K562 (cell line): ENCODE measurements at regions not wholly inside any gene's neighbourhood (a gene's known extent, or its start where the extent isn't known, plus 50 kb on each side); places are given as distances from the start of the nearest gene placed in this dataset.

ENCODE experiments used
- ATAC-seq: fragments of 200-7000 bp; cut with Tn5 transposase; 3 replicates; pipeline ENCODE4 v1.9.1; 2020; ENCODE audit warnings: moderate library complexity
- BruUV-seq: library from RNA; stranded (reverse); fragments of 400-500 nt; replicated peaks from 2 replicates; lab custom pipeline; 2021; lab: Mats Ljungman, UMichigan
- CTCF ChIA-PET: fragments of 300-600 bp; formaldehyde crosslinking; extraction: SDS; loops from one replicate; lab custom pipeline; 2021; ENCODE audit warnings: low intra/inter-chr PET ratio; lab: Yijun Ruan, JAX
- POLR2A ChIA-PET: fragments of 300-600, 350-650 bp; sonication (Branson Sonifier 250); formaldehyde crosslinking; extraction: SDS; loops from one replicate; lab custom pipeline; 2021; ENCODE audit warnings: antibody characterized with exemption, inconsistent platforms; lab: Yijun Ruan, JAX
- DNase-seq, 4 experiments: peaks; one replicate each; pipeline versions ENCODE4 v3.0.0 to v3.0.0-alpha.2; 2011 to 2018; ENCODE audit warnings: low spot score in 3 of 4, mixed read lengths in 3 of 4; ENCODE audit errors: extremely low read depth in 1 of 4
- FAIRE-seq: peaks from 2 replicates; lab custom pipeline; 2011; peaks lifted over from hg19 to GRCh38; lab: Jason Lieb, UNC
- H2AFZ ChIP-seq: 2 replicates; pipeline ENCODE4 v1.6.0; 2011; ENCODE audit warnings: low read depth, low read length, control low read depth, inconsistent platforms
- H3K27ac ChIP-seq: fragments of 200-600 bp; 3 replicates; pipeline ENCODE4 v1.8.0; 2011; ENCODE audit warnings: low read depth, mild to moderate bottlenecking, control low read depth, inconsistent platforms, low read length, moderate library complexity, mixed read lengths; ENCODE audit errors: extremely low read depth
- H3K27me3 ChIP-seq, 2 experiments: fragments of 300-600 bp in 1 of 2; 2 replicates in 1 of 2; 3 replicates in 1 of 2; pipeline versions ENCODE4 v1.6.0 to v1.8.0; 2011; ENCODE audit warnings: inconsistent platforms in 2 of 2, low read length in 2 of 2, mild to moderate bottlenecking in 1 of 2, mixed read lengths in 1 of 2, moderate library complexity in 1 of 2; ENCODE audit not compliant: control insufficient read depth in 2 of 2, insufficient read depth in 2 of 2
- H3K36me3 ChIP-seq: fragments of 300-600 bp; 3 replicates; pipeline ENCODE4 v1.8.0; 2011; ENCODE audit warnings: mild to moderate bottlenecking, low read length, inconsistent platforms; ENCODE audit not compliant: control insufficient read depth, insufficient read depth
- H3K4me1 ChIP-seq, 2 experiments: fragments of 200-600 bp in 1 of 2; replicated peaks in 1 of 2; 2 replicates in 1 of 2; 3 replicates in 1 of 2; pipeline versions ENCODE4 v1.5.1 to v1.8.0; 2011; ENCODE audit warnings: inconsistent platforms in 2 of 2, low read length in 2 of 2, mild to moderate bottlenecking in 1 of 2, mixed read lengths in 1 of 2, moderate library complexity in 1 of 2; ENCODE audit not compliant: control insufficient read depth in 2 of 2, insufficient read depth in 2 of 2
- H3K4me2 ChIP-seq: 2 replicates; pipeline ENCODE4 v1.6.1; 2011; ENCODE audit warnings: low read length, control low read depth, inconsistent platforms, mixed read lengths; ENCODE audit not compliant: insufficient read depth
- H3K4me3 ChIP-seq: fragments of 200-600 bp; sonication (generic), shearing (Covaris generic); 2 replicates; pipeline ENCODE4 v1.5.1; 2016; ENCODE audit warnings: control low read depth, inconsistent platforms
- H3K79me2 ChIP-seq: fragments of 200-600 bp; 3 replicates; pipeline ENCODE4 v1.8.0; 2011; ENCODE audit warnings: low read length, inconsistent platforms; ENCODE audit not compliant: control insufficient read depth, insufficient read depth
- H3K9ac ChIP-seq, 2 experiments: 2 replicates each; pipeline versions ENCODE4 v1.6.0 to v1.6.1; 2011; ENCODE audit warnings: low read depth in 2 of 2, low read length in 2 of 2, control low read depth in 1 of 2, inconsistent platforms in 1 of 2, mild to moderate bottlenecking in 1 of 2, mixed read lengths in 1 of 2; ENCODE audit not compliant: insufficient read depth in 1 of 2
- H3K9me1 ChIP-seq: one replicate; pipeline ENCODE4 v1.6.0; 2011; ENCODE audit warnings: inconsistent platforms, mild to moderate bottlenecking, low read length, moderate library complexity; ENCODE audit not compliant: control insufficient read depth, insufficient read depth
- H3K9me3 ChIP-seq: replicated peaks from 2 replicates; pipeline ENCODE4 v1.5.1; 2011; ENCODE audit warnings: low read depth, low read length, inconsistent platforms; ENCODE audit not compliant: control insufficient read depth, insufficient read depth
- H4K20me1 ChIP-seq: replicated peaks from 2 replicates; pipeline ENCODE4 v1.6.1; 2011; ENCODE audit warnings: low read length, inconsistent platforms, mixed read lengths; ENCODE audit not compliant: control insufficient read depth, insufficient read depth
- CBX8 ChIP-seq: fragments of 200-600 bp; sonication (generic); IDR thresholded peaks from 2 replicates; pipeline ENCODE4 v1.6.1; 2012; ENCODE audit warnings: borderline replicate concordance, mixed run types, low read depth, mild to moderate bottlenecking, moderate library complexity, mixed read lengths, low read length, control low read depth, inconsistent platforms; ENCODE audit not compliant: poor library complexity, severe bottlenecking; ENCODE audit errors: extremely low read depth
- CHD2 ChIP-seq: IDR thresholded peaks from 2 replicates; pipeline ENCODE4 v1.6.1; 2011; ENCODE audit warnings: low read depth, low read length
- HOMEZ ChIP-seq: fragments of 250-450 bp; sonication (Bioruptor Pico); IDR thresholded peaks from 2 replicates; pipeline ENCODE4 v1.4.0; 2020; ENCODE audit warnings: mild to moderate bottlenecking, moderate library complexity
- KLF13 ChIP-seq: fragments of 450-650 bp; IDR thresholded peaks from 2 replicates; pipeline ENCODE4 v1.6.1; 2016; ENCODE audit warnings: missing genetic modification characterization, low read depth, mild to moderate bottlenecking, missing compliant biosample characterization, moderate library complexity, borderline replicate concordance
- MECOM ChIP-seq: fragments of 250-450 bp; sonication (Bioruptor Pico); IDR thresholded peaks from 2 replicates; pipeline ENCODE4 v1.8.0; 2022; ENCODE audit warnings: inconsistent platforms
- PRDM10 ChIP-seq: fragments of 450-650 bp; IDR thresholded peaks from 2 replicates; pipeline ENCODE4 v1.6.1; 2018; ENCODE audit not compliant: partially characterized antibody
- RBM25 ChIP-seq: fragments of 200-400 bp; formaldehyde crosslinking; IDR thresholded peaks from 2 replicates; pipeline ENCODE4 v1.6.1; 2018; ENCODE audit warnings: low read length, low read depth, moderate library complexity; ENCODE audit not compliant: severe bottlenecking
- ZNF668 ChIP-seq: fragments of 250-450 bp; sonication (Bioruptor Pico); IDR thresholded peaks from 2 replicates; pipeline ENCODE4 v1.8.0; 2022; ENCODE audit warnings: mild to moderate bottlenecking, inconsistent platforms
- WGBS: fragments of 100-300 bp; shearing (Covaris generic); methylation state at CpG from one replicate; pipeline ENCODE4 v1.1.6; 2016; ENCODE audit warnings: low coverage, mixed read lengths; ENCODE audit not compliant: insufficient coverage; ENCODE audit errors: missing lambda C conversion rate; 5-methylcytosine and 5-hydroxymethylcytosine counted together
- in situ Hi-C: fragments of 300-500 bp; cut with MboI; formaldehyde crosslinking; loops from 4 replicates; pipeline ENCODE4 v1.15.0; 2018; ENCODE audit warnings: inconsistent platforms, mixed read lengths
- intact Hi-C: fragments of 100-400 bp; cut with micrococcal nuclease; formaldehyde crosslinking; loops from 2 replicates; pipeline ENCODE4 v1.14.2; 2022

- Histone ChIP-seq H3K4me2 (no peak overlapping the region), H3K27ac (no peak overlapping the region), H3K9me3 (no peaks in the 10 kb centered on the region), H3K4me1 (no peaks in the 10 kb centered on the region), H4K20me1 (no peaks in the 10 kb centered on the region), H2AFZ (no peak overlapping the region), H3K79me2 (no peaks in the 10 kb centered on the region), H3K27me3 (no peaks in the 10 kb centered on the region), H3K36me3 (no peaks in the 10 kb centered on the region), H3K4me3 (no peak overlapping the region), H3K9ac (no peak overlapping the region), H3K9me1 (no peaks in the 10 kb centered on the region)
- intact Hi-C loops (no loop called here), in situ Hi-C loops (no loop called here)
- 10% methylated on average over 1 of the region's 1 CpG for WGBS
- TF ChIP-seq ZNF668 (CRISPR knock-in tag) (no peak), HOMEZ (CRISPR knock-in tag) (no peak), RBM25 (no peak), PRDM10 (no peak), MECOM (CRISPR knock-in tag) (no peak), CHD2 (no peak), KLF13 (tag) (no peak), CBX8 (no peak)
- ChIA-PET POLR2A (no interaction called here), CTCF (no interaction called here)
- DNase-seq (no peak), FAIRE-seq (no peak), ATAC-seq (no peak)
- no TSS peak for BruUV-seq
Measured at GRCh38 chr4:100786481-100786880, 268.7 kb upstream of the EMCN start.
